ENCODE measurements at regions not wholly inside any gene's neighbourhood (a gene's known extent, or its start where the extent isn't known, plus 50 kb on each side); places are given as distances from the start of the nearest gene placed in this dataset.

GRCh38 chr5:166517976-166518375 is 1773.5 kb upstream of the WWC1 start (continued):
- TF ChIP-seq SP1 (IDR thresholded peaks at IDR 0.05) = no peak
- no peak for TF ChIP-seq EGR1 (IDR thresholded peaks at IDR 0.05; ENCODE audit: low read depth in 2 of 2)
- no peak for TF ChIP-seq HNF4G (IDR thresholded peaks at IDR 0.05)
- TF ChIP-seq NR2F2 (IDR thresholded peaks at IDR 0.05) = no peak
- no peak for TF ChIP-seq ATF3 (IDR thresholded peaks at IDR 0.05)

GRCh38 chr5:166523206-166523605 is 1768.2 kb upstream of the WWC1 start:
- WGBS = 89% methylated on average over 2 of the region's 2 CpGs
- H3K27ac ChIP-seq (ENCODE audit: low read depth in 1 of 2, low read length in 2 of 2) = no peak overlapping the region
- no peak for DNase-seq (ENCODE audit: low spot score)
- no peaks in the 10 kb centered on the region for H3K36me3 ChIP-seq (ENCODE audit: control insufficient read depth in 4 of 4, insufficient read depth in 3 of 4, low read depth in 1 of 4, low read length in 3 of 4)
- H3K9me3 ChIP-seq (ENCODE audit: control insufficient read depth in 4 of 4, low read length in 3 of 4) = no peaks in the 10 kb centered on the region
- no peaks in the 10 kb centered on the region for H3K4me1 ChIP-seq (ENCODE audit: control insufficient read depth in 4 of 4, insufficient read depth in 4 of 4, low read length in 3 of 4)
- H3K27me3 ChIP-seq (ENCODE audit: control insufficient read depth in 4 of 4, insufficient read depth in 4 of 4, low read length in 3 of 4) = peaks cover 0 to 3% (median 0%) of the 10 kb centered on the region in 4 donors
- no peak for TF ChIP-seq NR2F2 (IDR thresholded peaks at IDR 0.05)
- no peak for TF ChIP-seq RXRA (IDR thresholded peaks at IDR 0.05)
- no peak for TF ChIP-seq CTCF (IDR thresholded peaks at IDR 0.05; ENCODE audit: low read depth, low read length, missing input control)
- no peak for TF ChIP-seq HNF4A (conservative IDR thresholded peaks at IDR 0.05)
- TF ChIP-seq MAX (IDR thresholded peaks at IDR 0.05) = no peak
- TF ChIP-seq RAD21 (IDR thresholded peaks at IDR 0.05) = no peak
- no peak for TF ChIP-seq FOXA1 (IDR thresholded peaks at IDR 0.05)
- no peak for TF ChIP-seq EGR1 (IDR thresholded peaks at IDR 0.05; ENCODE audit: low read depth in 2 of 2)
- no peak for TF ChIP-seq ATF3 (IDR thresholded peaks at IDR 0.05)
- H3K9ac ChIP-seq (ENCODE audit: low read depth in 1 of 2, low read length in 2 of 2) = no peak overlapping the region
- H3K4me3 ChIP-seq (ENCODE audit: low read depth in 1 of 3, low read length in 3 of 3) = no peak overlapping the region

GRCh38 chr5:166529200-166529599 is 1762.2 kb upstream of the WWC1 start:
- no peaks in the 10 kb centered on the region for H3K4me1 ChIP-seq (ENCODE audit: control insufficient read depth in 4 of 4, insufficient read depth in 4 of 4, low read length in 3 of 4)
- H3K27me3 ChIP-seq (ENCODE audit: control insufficient read depth in 4 of 4, insufficient read depth in 4 of 4, low read length in 3 of 4) = no peaks in the 10 kb centered on the region
- H3K27ac ChIP-seq (ENCODE audit: low read depth in 1 of 2, low read length in 2 of 2) = no peak overlapping the region
- TF ChIP-seq ATF3 (IDR thresholded peaks at IDR 0.05) = no peak
- 43% methylated on average over 2 of the region's 2 CpGs for WGBS
- no peaks in the 10 kb centered on the region for H3K9me3 ChIP-seq (ENCODE audit: control insufficient read depth in 4 of 4, low read length in 3 of 4)
- no peaks in the 10 kb centered on the region for H3K36me3 ChIP-seq (ENCODE audit: control insufficient read depth in 4 of 4, insufficient read depth in 3 of 4, low read depth in 1 of 4, low read length in 3 of 4)
- H3K9ac ChIP-seq (ENCODE audit: low read depth in 1 of 2, low read length in 2 of 2) = no peak overlapping the region
- no peak for DNase-seq (ENCODE audit: low spot score)
- no peak overlapping the region for H3K4me3 ChIP-seq (ENCODE audit: low read depth in 1 of 3, low read length in 3 of 3)

- no peak for DNase-seq (ENCODE audit: low spot score)
- 54% methylated on average over 5 of the region's 5 CpGs for WGBS
- H3K4me3 ChIP-seq (ENCODE audit: low read depth in 1 of 3, low read length in 3 of 3) = no peak overlapping the region
These were observed 1758.8 kb upstream of the WWC1 start for GRCh38 chr5:166532456-166533220.

More at GRCh38 chr5:166532456-166533220, 1758.8 kb upstream of the WWC1 start:
- H3K4me1 ChIP-seq (ENCODE audit: control insufficient read depth in 4 of 4, insufficient read depth in 4 of 4, low read length in 3 of 4) = no peaks in the 10 kb centered on the region
- H3K27me3 ChIP-seq (ENCODE audit: control insufficient read depth in 4 of 4, insufficient read depth in 4 of 4, low read length in 3 of 4) = peaks cover 0 to 2% (median 0%) of the 10 kb centered on the region in 4 donors
- H3K36me3 ChIP-seq (ENCODE audit: control insufficient read depth in 4 of 4, insufficient read depth in 3 of 4, low read depth in 1 of 4, low read length in 3 of 4) = no peaks in the 10 kb centered on the region
- TF ChIP-seq JUND (IDR thresholded peaks at IDR 0.05) (no peak), FOXA1 (IDR thresholded peaks at IDR 0.05) (no peak)
- no peak overlapping the region for H3K9ac ChIP-seq (ENCODE audit: low read depth in 1 of 2, low read length in 2 of 2)
- no peaks in the 10 kb centered on the region for H3K9me3 ChIP-seq (ENCODE audit: control insufficient read depth in 4 of 4, low read length in 3 of 4)
- no peak overlapping the region for H3K27ac ChIP-seq (ENCODE audit: low read depth in 1 of 2, low read length in 2 of 2)

Data from liver (tissue), 8 donors.